Fibroblast of skin of left biceps (primary cell): ENCODE measurements at regions not wholly inside any gene's neighbourhood (a gene's known extent, or its start where the extent isn't known, plus 50 kb on each side); places are given as distances from the start of the nearest gene placed in this dataset.

ENCODE experiments used
- DNase-seq, 2 experiments: peaks; one replicate each; pipeline ENCODE4 v3.0.0-alpha.2; 2013; ENCODE audit warnings: low read depth in 2 of 2

- DNase-seq: peak in 1 of 2 experiments; percentile 7
These were observed 88.6 kb upstream of the RCN1 start for GRCh38 chr11:32002311-32002710.

- no peak for DNase-seq
These were observed 92.9 kb upstream of the RCN1 start for GRCh38 chr11:31997955-31998354.

- DNase-seq: no peak
These were observed 94.6 kb upstream of the RCN1 start for GRCh38 chr11:31996159-31996881.

- no peak for DNase-seq
These were observed 95.3 kb upstream of the RCN1 start for GRCh38 chr11:31995525-31996094.

GRCh38 chr11:31995032-31995431, 95.8 kb upstream of the RCN1 start:
- no peak for DNase-seq

GRCh38 chr11:31987118-31988005, 103.5 kb upstream of the RCN1 start:
- no peak for DNase-seq

- DNase-seq: no peak
These were observed 104.5 kb upstream of the RCN1 start for GRCh38 chr11:31986201-31986889.

- no peak for DNase-seq
These were observed 109.4 kb upstream of the RCN1 start for GRCh38 chr11:31981457-31981856.

- no peak for DNase-seq
These were observed 113.5 kb upstream of the RCN1 start for GRCh38 chr11:31977343-31977742.

GRCh38 chr11:31974366-31975136, 116.3 kb upstream of the RCN1 start:
- DNase-seq: peak; percentile 26 to 36

GRCh38 chr11:31973172-31973571, 117.7 kb upstream of the RCN1 start:
- no peak for DNase-seq

GRCh38 chr11:31972623-31973022, 118.3 kb upstream of the RCN1 start:
- no peak for DNase-seq

GRCh38 chr11:31969359-31969702, 121.5 kb upstream of the RCN1 start:
- DNase-seq: no peak

- DNase-seq: peak; percentile 14 to 25
These were observed 122.2 kb upstream of the RCN1 start for GRCh38 chr11:31968461-31969358.

- DNase-seq: no peak
These were observed 123.3 kb upstream of the RCN1 start for GRCh38 chr11:31967404-31968130.

GRCh38 chr11:31966846-31967245, 124.0 kb upstream of the RCN1 start:
- no peak for DNase-seq

GRCh38 chr11:31964181-31964580, 126.7 kb upstream of the RCN1 start:
- no peak for DNase-seq

GRCh38 chr11:31960126-31960525, 130.7 kb upstream of the RCN1 start:
- no peak for DNase-seq

- no peak for DNase-seq
These were observed 131.2 kb upstream of the RCN1 start for GRCh38 chr11:31959716-31960115.
